Liver (tissue), 3 donors: ENCODE measurements at regions not wholly inside any gene's neighbourhood (a gene's known extent, or its start where the extent isn't known, plus 50 kb on each side); places are given as distances from the start of the nearest gene placed in this dataset.

Experiments
- CTCF ChIP-seq: fragments of 150-350 bp; IDR thresholded peaks from 2 replicates; pipeline ENCODE4 v1.5.1; 2017; ENCODE audit warnings: improper control_type of control experiment, low read depth, low read length; ENCODE audit not compliant: missing input control
- GABPA ChIP-seq, 2 donors: IDR thresholded peaks in 1 of 2; conservative IDR thresholded peaks in 1 of 2; 2 replicates each; pipeline ENCODE4 v1.6.1; 2016; ENCODE audit warnings: antibody characterized with exemption in 2 of 2, mild to moderate bottlenecking in 1 of 2, moderate library complexity in 1 of 2
- JUND ChIP-seq, 2 donors: IDR thresholded peaks; 2 replicates each; pipeline ENCODE4 v1.6.1; 2016; ENCODE audit warnings: antibody characterized with exemption in 2 of 2
- MAX ChIP-seq: IDR thresholded peaks from 2 replicates; pipeline ENCODE4 v1.6.1; 2016; ENCODE audit warnings: antibody characterized with exemption
- REST ChIP-seq: IDR thresholded peaks from 2 replicates; pipeline ENCODE4 v1.6.1; 2016; ENCODE audit warnings: antibody characterized with exemption, mild to moderate bottlenecking
- TAF1 ChIP-seq: conservative IDR thresholded peaks from 2 replicates; pipeline ENCODE4 v1.6.1; 2016; ENCODE audit warnings: antibody characterized with exemption, mild to moderate bottlenecking
- ZBTB33 ChIP-seq: IDR thresholded peaks from 2 replicates; pipeline ENCODE4 v1.6.1; 2016; ENCODE audit warnings: antibody characterized with exemption
- donor health status: healthy.
- donor health status: healthy.

- TF ChIP-seq CTCF (no peak), JUND (IDR thresholded peaks at IDR 0.05) (no peak), TAF1 (no peak), REST (no peak), GABPA (IDR thresholded peaks at IDR 0.05 in 1 of 2, conservative IDR thresholded peaks at IDR 0.05 in 1 of 2) (no peak), MAX (no peak), ZBTB33 (no peak)
These were observed 1508.7 kb upstream of the TMEFF2 start for GRCh38 chr2:193703411-193703810.
